ENCODE measurements at regions not wholly inside any gene's neighbourhood (a gene's known extent, or its start where the extent isn't known, plus 50 kb on each side); places are given as distances from the start of the nearest gene placed in this dataset.
"Not testable (repeated sequence)": the region's sequence is repeated elsewhere in the genome, so short reads cannot be mapped to it uniquely, and the experiment has no call there.

GRCh38 chr12:84415946-84416345, 496.7 kb downstream of the SLC6A15 start:
- intact Hi-C loops (cut with micrococcal nuclease) = no loop called here
- no peak overlapping the region for H3K27ac ChIP-seq (ENCODE audit: low read depth, low read length)
- Mint-ChIP-seq H3K27ac (no peak overlapping the region), H3K4me1 (no peaks in the 10 kb centered on the region), H3K27me3 (no peaks in the 10 kb centered on the region), H3K9me3 (peaks cover 0 to 3% (median 0%) of the 10 kb centered on the region in 11 donors), H3K36me3 (no peaks in the 10 kb centered on the region), H3K4me3 (no peak overlapping the region)
- H3K9me3 ChIP-seq (ENCODE audit: control insufficient read depth in 2 of 3, low read length in 3 of 3) = no peaks in the 10 kb centered on the region
- H3K4me3 ChIP-seq (ENCODE audit: low read length) = no peak overlapping the region
- ATAC-seq (no peak), DNase-seq (no peak)
- H3K36me3 ChIP-seq (ENCODE audit: control insufficient read depth in 2 of 3, insufficient read depth in 3 of 3, low read length in 3 of 3) = no peaks in the 10 kb centered on the region
- CTCF ChIA-PET = no interaction called here
- H3K27me3 ChIP-seq (ENCODE audit: control insufficient read depth in 2 of 2, insufficient read depth in 2 of 2, low read length in 2 of 2) = no peaks in the 10 kb centered on the region
- no peaks in the 10 kb centered on the region for H3K4me1 ChIP-seq (ENCODE audit: control insufficient read depth in 2 of 2, insufficient read depth in 2 of 2, low read length in 2 of 2)
- POLR2A ChIA-PET = no interaction called here

GRCh38 chr12:84413656-84414055, 498.9 kb downstream of the SLC6A15 start:
- intact Hi-C loops (cut with micrococcal nuclease) = no loop called here
- Mint-ChIP-seq H3K27me3 (no peaks in the 10 kb centered on the region), H3K27ac (no peak overlapping the region), H3K4me1 (no peaks in the 10 kb centered on the region), H3K9me3 (peaks cover 0 to 3% (median 0%) of the 10 kb centered on the region in 11 donors), H3K4me3 (no peak overlapping the region), H3K36me3 (no peaks in the 10 kb centered on the region)
- H3K27me3 ChIP-seq (ENCODE audit: control insufficient read depth in 2 of 2, insufficient read depth in 2 of 2, low read length in 2 of 2) = no peaks in the 10 kb centered on the region
- no peaks in the 10 kb centered on the region for H3K4me1 ChIP-seq (ENCODE audit: control insufficient read depth in 2 of 2, insufficient read depth in 2 of 2, low read length in 2 of 2)
- ATAC-seq (no peak), DNase-seq (no peak)
- ChIA-PET POLR2A (no interaction called here), CTCF (no interaction called here)
- H3K36me3 ChIP-seq (ENCODE audit: control insufficient read depth in 2 of 3, insufficient read depth in 3 of 3, low read length in 3 of 3) = no peaks in the 10 kb centered on the region
- no peak overlapping the region for H3K4me3 ChIP-seq (ENCODE audit: low read length)
- H3K9me3 ChIP-seq (ENCODE audit: control insufficient read depth in 2 of 3, low read length in 3 of 3) = no peaks in the 10 kb centered on the region
- H3K27ac ChIP-seq (ENCODE audit: low read depth, low read length) = no peak overlapping the region

DNA sequence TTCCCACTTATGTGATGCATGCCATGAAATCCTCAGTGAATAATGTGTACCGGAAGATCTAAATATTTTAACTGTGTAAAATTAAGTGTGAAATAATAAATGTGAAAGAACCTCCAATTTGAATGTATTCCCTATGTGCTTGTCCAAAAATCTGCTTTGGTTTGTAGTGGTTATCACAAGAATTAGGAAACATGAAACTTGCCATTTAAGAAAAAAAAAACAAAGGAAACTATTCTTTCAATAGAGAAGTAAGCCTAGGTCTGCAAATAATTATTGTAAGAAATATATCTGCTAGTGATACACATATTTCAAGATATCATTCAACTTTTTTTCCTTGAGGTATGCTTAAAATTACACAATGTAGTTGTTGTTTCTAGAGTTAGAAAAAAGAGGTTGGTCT, 500.4 kb downstream of the SLC6A15 start:
- H3K36me3 ChIP-seq (ENCODE audit: control insufficient read depth in 2 of 3, insufficient read depth in 3 of 3, low read length in 3 of 3) = no peaks in the 10 kb centered on the region
- no peaks in the 10 kb centered on the region for H3K4me1 ChIP-seq (ENCODE audit: control insufficient read depth in 2 of 2, insufficient read depth in 2 of 2, low read length in 2 of 2)
- H3K9me3 ChIP-seq (ENCODE audit: control insufficient read depth in 2 of 3, low read length in 3 of 3) = no peaks in the 10 kb centered on the region
- no peak overlapping the region for H3K27ac ChIP-seq (ENCODE audit: low read depth, low read length)
- DNase-seq (no peak), ATAC-seq (no peak)
- H3K27me3 ChIP-seq (ENCODE audit: control insufficient read depth in 2 of 2, insufficient read depth in 2 of 2, low read length in 2 of 2) = no peaks in the 10 kb centered on the region
- ChIA-PET CTCF (no interaction called here), POLR2A (no interaction called here)
- H3K4me3 ChIP-seq (ENCODE audit: low read length) = no peak overlapping the region
- Mint-ChIP-seq H3K9me3 (peaks cover 0 to 3% (median 0%) of the 10 kb centered on the region in 11 donors), H3K4me1 (no peaks in the 10 kb centered on the region), H3K27me3 (no peaks in the 10 kb centered on the region), H3K27ac (no peak overlapping the region), H3K4me3 (no peak overlapping the region), H3K36me3 (no peaks in the 10 kb centered on the region)
- intact Hi-C loops (cut with micrococcal nuclease) = no loop called here

DNA sequence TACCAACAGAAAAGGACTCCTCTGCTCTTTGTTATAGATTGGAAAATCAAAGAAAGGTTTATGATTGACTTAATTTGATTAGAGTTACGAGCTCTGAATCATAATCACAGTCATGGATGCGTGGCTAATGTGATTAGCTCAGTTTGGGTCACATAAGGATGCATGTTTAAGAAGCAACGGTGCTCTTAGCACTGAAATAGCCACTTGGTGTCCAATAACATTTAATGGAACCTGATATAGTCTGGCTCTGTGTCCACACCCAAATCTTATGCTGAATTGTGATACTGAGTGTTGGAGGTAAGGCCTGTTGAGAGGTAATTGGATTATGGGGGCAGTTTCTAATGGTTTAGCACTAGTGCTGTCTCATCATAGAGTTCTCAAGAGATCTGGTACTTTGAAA, 501.6 kb downstream of the SLC6A15 start:
- Histone ChIP-seq H3K27ac (ENCODE audit: low read depth, low read length) (no peak overlapping the region), H3K9me3 (ENCODE audit: control insufficient read depth in 2 of 3, low read length in 3 of 3) (no peaks in the 10 kb centered on the region), H3K4me1 (ENCODE audit: control insufficient read depth in 2 of 2, insufficient read depth in 2 of 2, low read length in 2 of 2) (no peaks in the 10 kb centered on the region), H3K4me3 (ENCODE audit: low read length) (no peak overlapping the region), H3K27me3 (ENCODE audit: control insufficient read depth in 2 of 2, insufficient read depth in 2 of 2, low read length in 2 of 2) (no peaks in the 10 kb centered on the region), H3K36me3 (ENCODE audit: control insufficient read depth in 2 of 3, insufficient read depth in 3 of 3, low read length in 3 of 3) (no peaks in the 10 kb centered on the region)
- Mint-ChIP-seq H3K27ac (no peak overlapping the region), H3K36me3 (no peaks in the 10 kb centered on the region), H3K4me3 (no peak overlapping the region), H3K9me3 (peaks cover 0 to 6% (median 0%) of the 10 kb centered on the region in 11 donors), H3K4me1 (no peaks in the 10 kb centered on the region), H3K27me3 (no peaks in the 10 kb centered on the region)
- ATAC-seq = no peak
- DNase-seq = no peak
- ChIA-PET POLR2A (no interaction called here), CTCF (no interaction called here)
- intact Hi-C loops (cut with micrococcal nuclease) = no loop called here

DNA sequence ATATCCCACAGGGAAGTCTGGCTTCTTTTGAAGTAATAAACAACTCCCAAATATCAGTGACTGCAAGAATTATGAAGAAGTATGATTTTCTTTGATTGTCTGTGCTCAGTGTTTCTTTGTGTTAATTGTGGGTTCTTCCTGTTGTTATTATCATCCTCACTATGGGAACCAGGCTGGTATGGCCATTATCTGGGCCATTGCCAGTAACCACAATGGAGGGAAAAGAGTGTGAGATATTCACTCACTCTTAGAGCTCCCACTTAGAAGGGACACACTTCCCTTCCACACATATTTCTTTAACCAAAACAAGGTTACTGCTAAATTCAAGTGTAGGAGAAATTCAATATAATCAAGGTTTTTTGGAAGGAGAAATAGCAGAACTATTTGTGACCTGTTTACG, 503.7 kb downstream of the SLC6A15 start:
- H3K9me3 Mint-ChIP-seq = peaks cover 0 to 9% (median 0%) of the 10 kb centered on the region in 11 donors
- H3K4me1 ChIP-seq (ENCODE audit: control insufficient read depth in 2 of 2, insufficient read depth in 2 of 2, low read length in 2 of 2) = no peaks in the 10 kb centered on the region
- ChIA-PET POLR2A (no interaction called here), CTCF (no interaction called here)
- DNase-seq (no peak), ATAC-seq (no peak)
- no peak overlapping the region for H3K27ac Mint-ChIP-seq
- intact Hi-C loops (cut with micrococcal nuclease) = no loop called here
- no peaks in the 10 kb centered on the region for H3K27me3 Mint-ChIP-seq
- no peaks in the 10 kb centered on the region for H3K9me3 ChIP-seq (ENCODE audit: control insufficient read depth in 2 of 3, low read length in 3 of 3)
- no peaks in the 10 kb centered on the region for H3K36me3 ChIP-seq (ENCODE audit: control insufficient read depth in 2 of 3, insufficient read depth in 3 of 3, low read length in 3 of 3)
- no peak overlapping the region for H3K4me3 ChIP-seq (ENCODE audit: low read length)
- no peak overlapping the region for H3K27ac ChIP-seq (ENCODE audit: low read depth, low read length)
- H3K27me3 ChIP-seq (ENCODE audit: control insufficient read depth in 2 of 2, insufficient read depth in 2 of 2, low read length in 2 of 2) = no peaks in the 10 kb centered on the region
- H3K4me1 Mint-ChIP-seq = no peaks in the 10 kb centered on the region
- H3K4me3 Mint-ChIP-seq = no peak overlapping the region
- H3K36me3 Mint-ChIP-seq = no peaks in the 10 kb centered on the region

GRCh38 chr12:84406720-84407119, 505.9 kb downstream of the SLC6A15 start:
- ATAC-seq; H3K9me3 Mint-ChIP-seq; H3K9me3 ChIP-seq (ENCODE audit: control insufficient read depth in 2 of 3, low read length in 3 of 3); CTCF ChIA-PET; DNase-seq; H3K4me1 ChIP-seq (ENCODE audit: control insufficient read depth in 2 of 2, insufficient read depth in 2 of 2, low read length in 2 of 2); H3K4me3 ChIP-seq (ENCODE audit: low read length); H3K27me3 Mint-ChIP-seq; H3K36me3 ChIP-seq (ENCODE audit: control insufficient read depth in 2 of 3, insufficient read depth in 3 of 3, low read length in 3 of 3); H3K27me3 ChIP-seq (ENCODE audit: control insufficient read depth in 2 of 2, insufficient read depth in 2 of 2, low read length in 2 of 2); H3K4me3 Mint-ChIP-seq; POLR2A ChIA-PET; H3K27ac Mint-ChIP-seq; intact Hi-C loops (cut with micrococcal nuclease); H3K36me3 Mint-ChIP-seq; H3K4me1 Mint-ChIP-seq; H3K27ac ChIP-seq (ENCODE audit: low read depth, low read length): not testable (repeated sequence)

GRCh38 chr12:84397846-84398245, 514.8 kb downstream of the SLC6A15 start:
- no peak for DNase-seq
- H3K36me3 Mint-ChIP-seq = no peaks in the 10 kb centered on the region
- no peak overlapping the region for H3K4me3 Mint-ChIP-seq
- intact Hi-C loops (cut with micrococcal nuclease) = loop anchor here in 1 of 2 donors (1.0 kb wide), 1 partner anchor 1712 kb away; the partner anchor contains the start of gene TMTC2
- peaks cover 0 to 2% (median 0%) of the 10 kb centered on the region in 11 donors for H3K9me3 Mint-ChIP-seq
- Histone ChIP-seq H3K9me3 (ENCODE audit: control insufficient read depth in 2 of 3, low read length in 3 of 3) (no peaks in the 10 kb centered on the region), H3K27ac (ENCODE audit: low read depth, low read length) (no peak overlapping the region), H3K4me3 (ENCODE audit: low read length) (no peak overlapping the region), H3K27me3 (ENCODE audit: control insufficient read depth in 2 of 2, insufficient read depth in 2 of 2, low read length in 2 of 2) (no peaks in the 10 kb centered on the region), H3K4me1 (ENCODE audit: control insufficient read depth in 2 of 2, insufficient read depth in 2 of 2, low read length in 2 of 2) (no peaks in the 10 kb centered on the region), H3K36me3 (ENCODE audit: control insufficient read depth in 2 of 3, insufficient read depth in 3 of 3, low read length in 3 of 3) (no peaks in the 10 kb centered on the region)
- no peak for ATAC-seq
- ChIA-PET CTCF (no interaction called here), POLR2A (no interaction called here)
- H3K27me3 Mint-ChIP-seq = peaks cover 0 to 3% (median 0%) of the 10 kb centered on the region in 5 donors
- no peaks in the 10 kb centered on the region for H3K4me1 Mint-ChIP-seq
- H3K27ac Mint-ChIP-seq = no peak overlapping the region
